ENCODE measurements at regions not wholly inside any gene's neighbourhood (a gene's known extent, or its start where the extent isn't known, plus 50 kb on each side); places are given as distances from the start of the nearest gene placed in this dataset.
A peak's percentile ranks its signal among the peaks of the same experiment; 100 is the strongest.

DNA sequence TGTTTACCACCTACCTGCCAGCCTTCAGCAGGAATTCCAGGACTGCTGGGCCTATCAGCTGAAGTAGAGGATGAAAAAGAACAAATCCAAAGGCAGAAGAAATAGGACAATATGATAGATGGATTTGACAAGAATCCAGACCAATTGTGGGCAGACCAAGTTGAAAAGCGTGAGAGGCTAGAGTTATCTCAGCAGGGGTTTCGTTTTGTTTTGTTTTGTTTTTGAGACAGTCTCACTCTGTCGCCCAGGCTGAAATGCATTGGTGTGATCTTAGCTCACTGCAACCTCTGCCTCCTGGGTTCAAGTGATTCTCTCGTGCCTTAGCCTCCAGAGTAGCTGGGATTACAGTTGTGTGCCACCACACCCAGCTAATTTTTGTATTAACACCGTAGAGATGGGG is 113.2 kb downstream of the PALM2AKAP2 start:
- H3K27me3 Mint-ChIP-seq: no peaks in the 10 kb centered on the region
- no peaks in the 10 kb centered on the region for H3K9me3 Mint-ChIP-seq
- CTCF ChIA-PET: interaction anchor here (0.9 to 2.1 kb wide), 6 partner anchors 8 to 259 kb away, joined by 3 to 7 read pairs (median 4); no protein-coding TSS in a partner anchor
- H3K27ac Mint-ChIP-seq: no peak overlapping the region
- no peak overlapping the region for H3K4me3 Mint-ChIP-seq
- peaks cover 55% of the 10 kb centered on the region for H3K4me1 Mint-ChIP-seq
- DNase-seq: no peak
- no peaks in the 10 kb centered on the region for H3K36me3 Mint-ChIP-seq

DNA sequence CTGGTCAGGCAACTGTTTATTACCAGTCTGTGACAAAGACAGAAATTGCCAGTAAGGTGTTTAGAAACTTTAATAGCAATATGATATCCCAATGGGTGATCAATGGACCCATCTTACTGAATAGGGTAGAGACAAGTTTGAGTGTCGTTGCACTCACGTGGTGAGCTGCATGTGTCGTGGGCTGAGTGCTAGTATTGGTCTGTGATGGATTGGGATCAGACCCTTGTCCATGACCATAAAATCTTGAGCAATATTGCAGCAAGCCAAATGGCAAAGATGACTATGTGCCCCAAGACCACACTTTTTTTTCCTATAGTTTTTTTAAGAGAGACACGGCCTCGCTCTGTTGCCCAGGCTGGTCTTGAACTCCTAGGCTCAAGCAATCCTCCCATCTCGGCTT is 114.5 kb downstream of the PALM2AKAP2 start:
- Mint-ChIP-seq H3K9me3 (no peaks in the 10 kb centered on the region), H3K4me1 (peaks cover 44% of the 10 kb centered on the region), H3K4me3 (no peak overlapping the region), H3K27ac (no peak overlapping the region), H3K36me3 (no peaks in the 10 kb centered on the region), H3K27me3 (no peaks in the 10 kb centered on the region)
- DNase-seq: no peak
- CTCF ChIA-PET: interaction anchor here (1.0 to 1.2 kb wide), 2 partner anchors 13 to 257 kb away, joined by 3 to 4 read pairs; no protein-coding TSS in a partner anchor

DNA sequence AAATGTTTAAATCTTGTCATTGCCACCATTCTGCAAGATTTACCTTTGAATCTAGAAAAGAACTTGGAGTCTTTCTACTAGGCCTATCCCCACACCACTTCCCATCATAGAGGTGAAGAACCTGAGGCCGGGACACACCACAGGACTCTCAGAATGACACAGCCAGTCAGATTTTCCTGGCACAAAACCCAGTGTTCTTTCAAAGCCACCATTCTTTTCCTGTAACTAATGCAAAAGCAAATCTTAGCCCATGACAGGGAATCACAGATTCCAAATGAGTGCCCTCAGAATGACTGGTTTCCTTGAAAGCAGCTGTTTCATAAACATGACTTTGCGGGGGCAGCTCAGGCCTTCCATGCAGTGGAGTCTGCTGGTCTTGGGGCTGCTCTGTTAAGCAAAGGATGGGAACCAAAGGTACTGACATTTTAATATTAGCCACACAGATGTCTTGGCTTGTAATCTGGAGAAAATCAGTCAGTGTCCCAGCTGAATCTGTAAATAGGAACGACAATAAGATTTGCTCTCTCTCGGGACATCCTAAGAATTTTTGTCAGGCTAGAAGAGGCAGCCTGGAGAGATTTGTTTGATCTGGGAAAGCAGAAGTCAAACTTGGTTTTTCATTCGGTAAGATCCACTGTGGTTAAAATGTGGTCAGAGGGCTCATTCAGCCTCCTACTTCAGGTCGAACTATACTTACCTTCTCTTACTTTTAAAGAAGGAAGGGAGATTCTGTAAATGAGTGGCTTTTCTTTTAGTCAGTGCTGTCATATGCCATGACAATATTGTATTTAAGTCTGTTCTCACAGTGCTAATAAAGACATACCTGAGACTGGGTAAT is 115.1 kb downstream of the PALM2AKAP2 start:
- Mint-ChIP-seq H3K4me3 (no peak overlapping the region), H3K9me3 (no peaks in the 10 kb centered on the region), H3K36me3 (no peaks in the 10 kb centered on the region), H3K27me3 (no peaks in the 10 kb centered on the region), H3K27ac (no peak overlapping the region), H3K4me1 (peaks cover 38% of the 10 kb centered on the region)
- no peak for DNase-seq
- CTCF ChIA-PET: interaction anchor here (1.1 kb wide), 1 partner anchor 248 kb away, joined by 4 read pairs; no protein-coding TSS in a partner anchor

DNA sequence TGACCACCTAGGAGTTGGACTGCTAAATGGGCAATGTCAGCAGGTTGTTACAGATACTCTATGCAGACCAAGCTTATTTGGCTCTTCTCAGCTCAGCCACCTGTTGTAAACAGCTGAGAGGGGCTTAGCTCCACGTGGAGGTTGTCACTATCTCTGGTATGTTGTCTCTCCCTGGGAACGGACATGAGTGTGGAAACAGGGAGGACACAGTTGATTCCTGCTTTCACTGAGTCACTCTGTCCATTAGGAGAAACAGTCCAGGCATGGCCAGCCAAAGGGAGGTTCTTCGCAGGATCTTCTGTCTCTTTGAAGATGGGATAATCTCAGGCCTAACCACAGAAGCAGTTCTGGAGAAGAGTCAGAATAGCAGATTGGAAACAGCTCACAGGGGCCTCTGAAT is 121.2 kb downstream of the PALM2AKAP2 start:
- Mint-ChIP-seq H3K27me3 (no peaks in the 10 kb centered on the region), H3K36me3 (no peaks in the 10 kb centered on the region), H3K9me3 (no peaks in the 10 kb centered on the region), H3K4me1 (peaks cover 6% of the 10 kb centered on the region), H3K27ac (no peak overlapping the region), H3K4me3 (no peak overlapping the region)
- no peak for DNase-seq
- CTCF ChIA-PET: interaction anchor here (0.6 to 11.0 kb wide), 9 partner anchors 8 to 285 kb away, joined by 3 to 211 read pairs (median 5); no protein-coding TSS in a partner anchor

DNA sequence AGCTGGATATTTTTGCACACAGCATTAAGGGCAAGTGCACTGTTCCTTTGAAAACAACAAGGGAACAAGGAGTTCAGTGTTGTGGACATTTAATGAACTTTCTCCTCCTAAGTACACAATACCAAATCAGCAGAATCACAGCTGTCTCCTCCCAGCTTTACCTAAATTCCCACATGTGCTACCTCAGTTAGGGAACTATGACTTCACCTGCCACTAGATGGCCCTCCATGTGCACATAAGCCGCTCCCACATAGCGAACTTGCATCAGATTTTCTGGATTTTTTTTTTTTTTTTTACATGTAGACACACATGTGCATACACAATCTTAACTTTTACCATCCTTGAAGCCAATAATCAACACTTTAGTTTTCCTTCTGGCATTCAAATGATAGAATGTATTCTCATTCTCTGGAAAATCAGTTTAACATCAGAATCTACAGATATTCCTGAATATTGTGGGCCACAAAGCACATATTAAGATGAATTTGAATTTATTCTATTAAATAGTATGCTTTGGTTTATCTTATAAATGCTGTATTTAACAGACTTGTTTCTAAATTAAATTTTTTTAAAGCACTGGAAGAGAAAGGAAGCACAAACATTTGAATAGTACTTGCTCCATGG is 123.6 kb downstream of the PALM2AKAP2 start:
- Mint-ChIP-seq H3K36me3 (no peaks in the 10 kb centered on the region), H3K4me1 (peaks cover 19% of the 10 kb centered on the region), H3K4me3 (no peak overlapping the region), H3K27me3 (no peaks in the 10 kb centered on the region), H3K27ac (no peak overlapping the region), H3K9me3 (no peaks in the 10 kb centered on the region)
- peak; percentile 81 for DNase-seq
- CTCF ChIA-PET: interaction anchor here (0.6 to 11.0 kb wide), 28 partner anchors 9 to 329 kb away, joined by 3 to 211 read pairs (median 4); no protein-coding TSS in a partner anchor

DNA sequence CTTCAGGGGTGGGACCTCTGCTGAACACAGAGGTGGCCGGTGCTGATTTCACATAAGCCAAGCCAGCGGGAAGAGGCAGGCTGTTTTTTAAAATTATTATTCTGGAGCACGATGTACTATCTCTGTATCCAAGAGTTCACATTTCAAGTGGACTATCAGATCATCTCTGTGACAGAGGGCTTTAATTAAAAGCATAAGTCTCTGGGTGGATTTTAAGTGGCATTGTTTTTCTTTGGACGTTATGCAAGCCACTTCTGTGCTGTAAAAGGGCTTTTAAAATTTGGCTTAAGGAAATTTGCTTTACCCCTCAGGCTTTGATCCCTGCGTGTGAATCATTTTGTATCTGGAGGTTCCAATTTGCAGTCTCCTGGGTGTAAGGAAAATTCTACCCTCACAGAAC is 124.7 kb downstream of the PALM2AKAP2 start:
- Mint-ChIP-seq H3K27ac (no peak overlapping the region), H3K9me3 (no peaks in the 10 kb centered on the region), H3K36me3 (no peaks in the 10 kb centered on the region), H3K4me3 (no peak overlapping the region), H3K27me3 (no peaks in the 10 kb centered on the region), H3K4me1 (peaks cover 19% of the 10 kb centered on the region)
- no peak for DNase-seq
- CTCF ChIA-PET: interaction anchor here (0.7 to 11.0 kb wide), 12 partner anchors 8 to 313 kb away, joined by 3 to 211 read pairs (median 6); no protein-coding TSS in a partner anchor

DNA sequence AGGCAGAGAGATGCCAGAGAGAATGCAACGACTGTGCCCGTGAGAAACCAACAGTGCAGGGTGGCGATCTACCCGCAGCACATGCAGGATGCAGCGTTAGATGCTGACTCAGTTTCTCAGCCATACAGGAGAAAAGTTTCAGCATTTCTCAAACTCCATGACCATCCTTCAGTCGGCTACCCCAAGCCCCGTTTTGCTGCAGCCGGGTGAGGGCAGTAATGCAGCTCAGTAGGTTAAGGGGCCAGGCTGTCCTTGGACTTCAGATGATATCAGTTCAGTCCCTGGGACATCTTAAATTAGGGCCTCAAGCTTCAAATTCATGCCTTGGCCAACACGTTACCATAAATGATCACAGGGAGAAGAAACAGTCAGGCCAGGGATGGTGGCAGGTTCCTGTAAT is 125.5 kb downstream of the PALM2AKAP2 start:
- Mint-ChIP-seq H3K4me3 (no peak overlapping the region), H3K36me3 (no peaks in the 10 kb centered on the region), H3K27ac (no peak overlapping the region), H3K4me1 (peaks cover 19% of the 10 kb centered on the region), H3K27me3 (no peaks in the 10 kb centered on the region), H3K9me3 (no peaks in the 10 kb centered on the region)
- DNase-seq: no peak
- CTCF ChIA-PET: interaction anchor here (1.1 to 11.0 kb wide), 7 partner anchors 8 to 313 kb away, joined by 4 to 211 read pairs (median 18); no protein-coding TSS in a partner anchor

DNA sequence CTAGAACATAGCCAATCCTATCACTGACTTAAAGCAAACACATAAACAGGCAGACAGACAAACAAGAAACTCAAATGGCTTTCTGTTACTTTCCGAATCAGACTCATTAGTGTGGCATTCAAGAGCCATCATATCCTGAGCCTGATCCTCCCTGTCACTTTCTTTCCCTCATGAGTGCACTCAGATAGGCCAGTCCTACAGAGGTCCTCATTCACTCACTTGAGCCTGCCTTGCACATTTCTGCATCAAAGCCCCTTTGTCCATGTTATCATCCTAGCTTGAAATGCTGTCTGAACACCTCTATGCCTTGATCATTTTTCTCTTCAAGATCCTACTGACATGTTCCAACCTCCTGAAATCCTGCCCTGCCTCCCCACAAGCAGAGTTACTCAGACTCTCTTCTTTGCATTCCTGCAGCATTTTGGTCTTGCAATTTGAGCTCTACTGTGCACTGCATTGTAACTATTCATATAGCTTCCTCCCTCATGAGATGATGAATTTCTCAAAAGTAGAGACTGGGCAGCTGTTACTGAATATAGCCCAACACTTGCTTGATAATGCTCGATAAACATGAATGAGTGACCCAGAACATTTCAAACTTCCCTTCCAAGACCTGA is 126.9 kb downstream of the PALM2AKAP2 start:
- Mint-ChIP-seq H3K4me3 (no peak overlapping the region), H3K27ac (no peak overlapping the region), H3K4me1 (peaks cover 19% of the 10 kb centered on the region), H3K27me3 (no peaks in the 10 kb centered on the region), H3K9me3 (no peaks in the 10 kb centered on the region), H3K36me3 (no peaks in the 10 kb centered on the region)
- CTCF ChIA-PET: interaction anchor here (0.9 to 11.0 kb wide), 13 partner anchors 9 to 311 kb away, joined by 3 to 211 read pairs (median 5); no protein-coding TSS in a partner anchor
- no peak for DNase-seq

DNA sequence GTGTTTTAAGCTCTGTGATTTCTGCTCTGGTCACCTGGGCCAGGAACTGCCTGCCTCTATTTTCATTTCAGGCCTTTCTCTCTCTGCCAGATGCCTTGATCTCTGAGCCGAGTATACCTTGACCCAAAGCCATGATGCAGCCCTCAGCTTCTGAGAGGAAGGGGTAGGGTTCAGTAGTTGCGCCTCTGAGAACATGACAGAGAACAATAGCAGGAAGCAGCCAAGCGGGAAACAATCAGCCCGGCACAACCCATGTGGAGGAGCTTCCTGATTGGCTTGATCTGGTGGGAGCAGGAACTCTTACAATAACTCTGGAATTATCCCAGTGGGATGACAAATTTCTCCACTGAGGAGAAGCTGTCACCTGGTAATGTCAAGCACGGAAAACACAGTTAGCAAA is 127.4 kb downstream of the PALM2AKAP2 start:
- no peaks in the 10 kb centered on the region for H3K27me3 Mint-ChIP-seq
- CTCF ChIA-PET: interaction anchor here (0.7 to 11.0 kb wide), 12 partner anchors 9 to 250 kb away, joined by 3 to 211 read pairs (median 6); no protein-coding TSS in a partner anchor
- H3K4me1 Mint-ChIP-seq: peaks cover 19% of the 10 kb centered on the region
- no peaks in the 10 kb centered on the region for H3K9me3 Mint-ChIP-seq
- no peak for DNase-seq
- H3K36me3 Mint-ChIP-seq: no peaks in the 10 kb centered on the region
- no peak overlapping the region for H3K27ac Mint-ChIP-seq
- H3K4me3 Mint-ChIP-seq: no peak overlapping the region

DNA sequence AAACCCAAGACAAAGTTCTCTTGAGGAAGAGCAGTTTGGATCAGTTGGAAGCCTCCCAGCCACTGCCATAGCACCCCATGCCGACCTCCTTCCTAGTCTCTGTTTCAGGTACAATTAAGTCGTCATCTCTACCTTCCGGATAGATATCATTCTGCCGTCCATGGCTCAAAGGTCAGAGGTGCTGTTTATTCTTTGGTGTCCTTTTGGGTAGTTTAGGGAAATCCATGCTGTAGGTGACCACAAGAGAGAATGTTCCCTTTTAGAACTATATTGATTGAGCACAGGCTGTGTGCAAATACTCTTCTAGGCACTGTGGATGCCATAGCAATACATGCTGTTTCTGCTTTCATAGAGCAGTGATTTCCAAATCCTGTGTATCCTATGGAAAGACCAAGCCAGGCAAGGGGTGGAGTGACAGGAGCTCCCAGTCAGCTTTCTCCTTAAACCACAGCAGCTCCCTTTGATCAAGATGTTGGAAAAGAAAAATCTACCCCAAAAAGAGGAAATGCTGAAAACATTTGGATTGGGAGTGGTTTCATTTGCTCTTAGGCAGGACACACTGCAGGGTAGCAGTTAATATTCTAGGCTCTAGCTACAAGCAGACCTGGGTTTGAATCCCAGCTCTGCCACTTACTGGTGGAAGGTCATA is 127.9 kb downstream of the PALM2AKAP2 start:
- H3K9me3 Mint-ChIP-seq: no peaks in the 10 kb centered on the region
- no peak for DNase-seq
- no peak overlapping the region for H3K4me3 Mint-ChIP-seq
- no peaks in the 10 kb centered on the region for H3K36me3 Mint-ChIP-seq
- H3K27me3 Mint-ChIP-seq: no peaks in the 10 kb centered on the region
- H3K4me1 Mint-ChIP-seq: peaks cover 19% of the 10 kb centered on the region
- CTCF ChIA-PET: interaction anchor here (0.7 to 11.0 kb wide), 8 partner anchors 8 to 243 kb away, joined by 3 to 211 read pairs (median 10); no protein-coding TSS in a partner anchor
- no peak overlapping the region for H3K27ac Mint-ChIP-seq

DNA sequence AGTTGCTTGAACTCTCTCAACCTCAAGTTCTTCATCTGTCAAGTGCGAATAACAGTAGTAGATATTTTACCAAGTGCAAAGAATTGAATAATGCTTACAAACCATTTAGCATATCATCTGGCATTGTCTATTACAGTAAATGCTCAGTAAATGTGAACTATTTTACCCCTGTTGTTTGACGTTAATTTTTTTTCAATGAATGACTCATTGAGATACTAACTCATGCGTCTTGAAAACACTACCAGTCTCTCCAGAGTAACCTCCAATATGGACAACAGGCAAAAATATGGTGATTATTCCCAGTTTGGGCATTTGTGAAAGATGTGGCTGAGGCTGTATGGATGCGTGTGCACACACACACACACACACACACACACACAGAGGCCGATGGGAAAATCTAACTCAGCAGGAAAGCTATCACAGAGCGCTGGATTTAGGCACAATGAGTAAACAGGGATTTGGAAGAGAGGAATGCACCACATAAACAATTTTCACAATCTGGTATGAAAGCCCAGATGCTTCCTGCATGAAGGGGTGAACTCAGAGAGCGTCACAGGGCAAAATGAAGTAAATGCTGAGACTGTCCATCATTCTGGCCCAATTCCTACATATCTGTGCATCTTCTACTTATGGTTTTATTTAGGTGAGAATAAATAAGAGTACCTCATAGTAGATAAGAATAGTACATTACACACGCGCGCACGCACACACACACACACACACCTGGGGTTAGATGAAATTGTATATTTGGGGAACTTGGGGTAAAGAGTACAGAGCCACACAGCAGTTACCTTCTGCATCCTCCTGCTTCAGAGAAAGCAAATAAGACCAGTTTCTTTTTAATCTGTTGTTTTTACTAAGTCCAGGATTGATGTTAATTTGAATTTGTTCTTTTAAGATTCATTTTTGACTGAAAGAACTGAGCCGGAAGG is 128.7 kb downstream of the PALM2AKAP2 start:
- no peak for DNase-seq
- H3K4me1 Mint-ChIP-seq: peaks cover 17% of the 10 kb centered on the region
- no peak overlapping the region for H3K4me3 Mint-ChIP-seq
- no peaks in the 10 kb centered on the region for H3K27me3 Mint-ChIP-seq
- H3K36me3 Mint-ChIP-seq: no peaks in the 10 kb centered on the region
- no peaks in the 10 kb centered on the region for H3K9me3 Mint-ChIP-seq
- no peak overlapping the region for H3K27ac Mint-ChIP-seq
- CTCF ChIA-PET: interaction anchor here (1.8 to 11.0 kb wide), 5 partner anchors 26 to 242 kb away, joined by 7 to 211 read pairs (median 41); no protein-coding TSS in a partner anchor

DNA sequence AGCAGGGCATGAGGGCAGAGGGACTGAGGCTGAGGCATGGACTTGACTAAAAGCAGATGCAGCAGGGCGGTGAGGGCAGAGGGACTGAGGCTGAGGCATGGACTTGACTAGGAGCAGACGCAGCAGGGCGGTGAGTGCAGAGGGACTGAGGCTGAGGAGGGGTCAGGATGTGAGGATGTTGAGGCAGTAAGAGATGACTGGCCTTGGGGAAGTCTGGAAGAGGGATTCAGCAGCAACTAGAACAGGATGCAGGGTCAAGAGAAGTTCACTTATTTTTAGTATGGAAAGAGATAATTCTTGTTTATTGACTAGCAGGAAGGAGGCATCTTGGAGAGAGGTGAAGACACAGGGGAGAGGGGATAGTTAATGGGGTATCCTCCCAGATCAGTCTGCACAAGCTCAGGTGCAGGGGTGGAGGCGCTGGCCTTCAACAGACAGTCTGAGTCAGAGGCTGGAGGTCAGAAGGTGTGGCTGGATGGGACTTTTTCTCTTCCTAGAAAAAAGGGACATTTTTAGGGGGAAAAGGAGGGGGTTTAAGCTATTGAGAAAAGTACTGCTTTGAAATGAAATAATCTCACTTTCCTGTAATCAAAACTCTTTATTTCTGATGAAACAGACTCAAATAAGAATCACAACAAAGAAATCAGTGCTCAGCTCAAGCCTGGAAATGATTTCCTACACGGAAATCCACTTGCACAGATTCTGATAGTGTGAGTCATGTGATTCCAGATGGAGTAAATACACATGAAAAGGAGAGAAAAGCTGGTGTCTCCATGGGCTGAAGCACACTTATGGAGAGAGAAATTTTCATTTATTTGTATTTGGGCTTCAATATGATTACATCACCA is 130.9 kb downstream of the PALM2AKAP2 start:
- H3K9me3 Mint-ChIP-seq: no peaks in the 10 kb centered on the region
- H3K36me3 Mint-ChIP-seq: no peaks in the 10 kb centered on the region
- no peaks in the 10 kb centered on the region for H3K27me3 Mint-ChIP-seq

More for the DNA sequence above, 130.9 kb downstream of the PALM2AKAP2 start:
- peaks cover 21% of the 10 kb centered on the region for H3K4me1 Mint-ChIP-seq
- CTCF ChIA-PET: no interaction called here
- H3K4me3 Mint-ChIP-seq: no peak overlapping the region
- no peak overlapping the region for H3K27ac Mint-ChIP-seq
- no peak for DNase-seq
